PC-3 (cell line): ENCODE measurements at regions not wholly inside any gene's neighbourhood (a gene's known extent, or its start where the extent isn't known, plus 50 kb on each side); places are given as distances from the start of the nearest gene placed in this dataset.

Experiments
- ATAC-seq: fragments of 200-7000 bp; cut with Tn5 transposase; 2 replicates; pipeline ENCODE4 v1.9.1; 2020; ENCODE audit warnings: mild to moderate bottlenecking, moderate library complexity
- BruUV-seq: library from RNA; stranded (reverse); fragments of 400-500 nt; replicated peaks from 2 replicates; lab custom pipeline; 2021; lab: Mats Ljungman, UMichigan
- CTCF ChIA-PET: fragments of 300-600 bp; sonication (Branson Sonifier 250); formaldehyde crosslinking; loops from one replicate; lab custom pipeline; 2022; ENCODE audit warnings: antibody characterized with exemption; lab: Charles Lee
- POLR2A ChIA-PET: fragments of 300-600 bp; sonication (Branson Sonifier 250); formaldehyde crosslinking; loops from one replicate; lab custom pipeline; 2022; ENCODE audit warnings: antibody characterized with exemption; ENCODE audit not compliant: unreplicated experiment; lab: Charles Lee
- DNase-seq: peaks from one replicate; pipeline ENCODE4 v3.0.0-alpha.2; 2015
- H2AFZ ChIP-seq: fragments of 300-600 bp; sonication (generic); 2 replicates; pipeline ENCODE4 v1.6.0; 2016; ENCODE audit warnings: antibody characterized with exemption, low read length
- H3F3A ChIP-seq: fragments of 300-600 bp; sonication (generic); one replicate; pipeline ENCODE4 v1.6.0; 2017; ENCODE audit warnings: antibody characterized with exemption, low read length, control low read depth, mild to moderate bottlenecking; ENCODE audit not compliant: unreplicated experiment
- H3K27ac ChIP-seq: fragments of 300-600 bp; sonication (generic); 2 replicates; pipeline ENCODE4 v1.5.1; 2016; ENCODE audit warnings: mild to moderate bottlenecking, low read length
- H3K27me3 ChIP-seq: fragments of 300-600 bp; sonication (generic); 2 replicates; pipeline ENCODE4 v1.6.1; 2016; ENCODE audit warnings: low read length, mixed read lengths
- H3K36me3 ChIP-seq: fragments of 300-600 bp; sonication (generic); 2 replicates; pipeline ENCODE4 v1.6.1; 2016; ENCODE audit warnings: low read depth, mixed run types, low read length, mixed read lengths
- H3K4me1 ChIP-seq: fragments of 300-600 bp; sonication (generic); 2 replicates; pipeline ENCODE4 v1.5.1; 2016; ENCODE audit warnings: low read length; ENCODE audit not compliant: insufficient read depth
- H3K4me2 ChIP-seq: fragments of 300-600 bp; sonication (generic); 2 replicates; pipeline ENCODE4 v1.6.0; 2016; ENCODE audit warnings: low read length
- H3K4me3 ChIP-seq: fragments of 300-600 bp; sonication (generic); 2 replicates; pipeline ENCODE4 v1.5.1; 2016; ENCODE audit warnings: mild to moderate bottlenecking, low read length, mixed read lengths
- H3K79me2 ChIP-seq: fragments of 300-600 bp; sonication (generic); 2 replicates; pipeline ENCODE4 v1.6.1; 2017; ENCODE audit warnings: low read length, mixed read lengths
- H3K9ac ChIP-seq: fragments of 300-600 bp; sonication (generic); 2 replicates; pipeline ENCODE4 v1.6.0; 2016; ENCODE audit warnings: mild to moderate bottlenecking, low read length
- H3K9me2 ChIP-seq: fragments of 300-600 bp; sonication (generic); replicated peaks from 2 replicates; pipeline ENCODE4 v1.6.1; 2016; ENCODE audit warnings: mixed run types, low read length, mixed read lengths
- H3K9me3 ChIP-seq: fragments of 300-600 bp; sonication (generic); 2 replicates; pipeline ENCODE4 v1.6.1; 2016; ENCODE audit warnings: low read length, mixed read lengths
- H4K20me1 ChIP-seq: fragments of 300-600 bp; sonication (generic); 2 replicates; pipeline ENCODE4 v1.6.1; 2016; ENCODE audit warnings: low read length, mixed read lengths
- CTCF ChIP-seq: fragments of 300-600 bp; sonication (generic); conservative IDR thresholded peaks from 2 replicates; pipeline ENCODE4 v1.5.1; 2017; ENCODE audit warnings: antibody characterized with exemption, low read depth, mild to moderate bottlenecking, low read length
- EZH2 ChIP-seq: fragments of 300-600 bp; sonication (generic); IDR thresholded peaks from one replicate; pipeline ENCODE4 v1.6.1; 2017; ENCODE audit warnings: antibody characterized with exemption, mild to moderate bottlenecking, low read length; ENCODE audit not compliant: unreplicated experiment
- EZH2phosphoT487 ChIP-seq: fragments of 300-600 bp; sonication (generic); IDR thresholded peaks from 2 replicates; pipeline ENCODE4 v1.6.1; 2018; ENCODE audit warnings: mild to moderate bottlenecking, antibody characterized with exemption, low read length, borderline replicate concordance
- intact Hi-C: fragments of 100-400 bp; cut with micrococcal nuclease; formaldehyde crosslinking; loops from 2 replicates; pipeline ENCODE4 v1.9.0; 2023

- CTCF ChIA-PET: no interaction called here
These were observed 73.6 kb upstream of the TLL1 start for GRCh38 chr4:165799384-165799815.

GRCh38 chr4:165802452-165802851 lies 70.6 kb upstream of the TLL1 start:
- Histone ChIP-seq H3K27me3 (no peaks in the 10 kb centered on the region), H3K9me2 (no peaks in the 10 kb centered on the region), H3K79me2 (no peaks in the 10 kb centered on the region), H2AFZ (no peak overlapping the region), H3K4me1 (no peaks in the 10 kb centered on the region), H3K4me3 (no peak overlapping the region), H3F3A (no peaks in the 10 kb centered on the region), H3K27ac (no peak overlapping the region), H3K9me3 (no peaks in the 10 kb centered on the region), H3K4me2 (no peak overlapping the region), H4K20me1 (no peaks in the 10 kb centered on the region), H3K9ac (no peak overlapping the region), H3K36me3 (no peaks in the 10 kb centered on the region)
- POLR2A ChIA-PET: no interaction called here
- intact Hi-C loops: no loop called here
- ATAC-seq (no peak), DNase-seq (no peak)
- no TSS peak for BruUV-seq
- CTCF ChIA-PET: no interaction called here
- TF ChIP-seq EZH2 (no peak), CTCF (no peak), EZH2phosphoT487 (no peak)

More at GRCh38 chr4:165799384-165799815, 73.6 kb upstream of the TLL1 start:
- Histone ChIP-seq H3K27ac (no peak overlapping the region), H3K27me3 (no peaks in the 10 kb centered on the region), H3K79me2 (no peaks in the 10 kb centered on the region), H3K9me3 (no peaks in the 10 kb centered on the region), H3F3A (no peaks in the 10 kb centered on the region), H3K4me1 (no peaks in the 10 kb centered on the region), H3K36me3 (no peaks in the 10 kb centered on the region), H4K20me1 (no peaks in the 10 kb centered on the region), H2AFZ (no peak overlapping the region), H3K9ac (no peak overlapping the region), H3K9me2 (no peaks in the 10 kb centered on the region), H3K4me3 (no peak overlapping the region), H3K4me2 (no peak overlapping the region)
- BruUV-seq: no TSS peak
- intact Hi-C loops: no loop called here
- ATAC-seq: no peak
- POLR2A ChIA-PET: no interaction called here
- no peak for DNase-seq
- TF ChIP-seq EZH2 (no peak), EZH2phosphoT487 (no peak), CTCF (no peak)

- DNase-seq (no peak), ATAC-seq (no peak)
- POLR2A ChIA-PET: no interaction called here
- Histone ChIP-seq H3K27me3 (no peaks in the 10 kb centered on the region), H3K4me1 (no peaks in the 10 kb centered on the region), H3K27ac (no peak overlapping the region), H4K20me1 (no peaks in the 10 kb centered on the region), H3K9me3 (no peaks in the 10 kb centered on the region), H3K36me3 (no peaks in the 10 kb centered on the region), H3F3A (no peaks in the 10 kb centered on the region), H3K79me2 (no peaks in the 10 kb centered on the region), H3K9me2 (no peaks in the 10 kb centered on the region), H3K9ac (no peak overlapping the region), H2AFZ (no peak overlapping the region), H3K4me3 (no peak overlapping the region), H3K4me2 (no peak overlapping the region)
- BruUV-seq: no TSS peak
- intact Hi-C loops: no loop called here
- CTCF ChIA-PET: no interaction called here
- TF ChIP-seq EZH2phosphoT487 (no peak), CTCF (no peak), EZH2 (no peak)
These were observed 70.0 kb upstream of the TLL1 start for GRCh38 chr4:165803005-165803404.
